Neural crest cell (in vitro differentiated cells): ENCODE measurements at regions not wholly inside any gene's neighbourhood (a gene's known extent, or its start where the extent isn't known, plus 50 kb on each side); places are given as distances from the start of the nearest gene placed in this dataset.

Source experiments
- DNase-seq: peaks from one replicate; pipeline ENCODE4 v3.0.0; 2021; ENCODE audit warnings: low read depth, mixed read lengths, low spot score
- H3K27ac Mint-ChIP-seq: one replicate; pipeline ENCODE4 v1.8.0; 2021; ENCODE audit warnings: mild to moderate bottlenecking, mixed read lengths; ENCODE audit not compliant: unreplicated experiment
- H3K27me3 Mint-ChIP-seq: 2 replicates; pipeline ENCODE4 v1.8.0; 2021; ENCODE audit warnings: low read depth, mild to moderate bottlenecking, mixed read lengths
- H3K36me3 Mint-ChIP-seq: 2 replicates; pipeline ENCODE4 v1.8.0; 2021; ENCODE audit warnings: low read depth, mild to moderate bottlenecking, mixed read lengths
- H3K4me1 Mint-ChIP-seq: 2 replicates; pipeline ENCODE4 v1.8.0; 2021; ENCODE audit warnings: mixed read lengths
- H3K4me3 Mint-ChIP-seq: one replicate; pipeline ENCODE4 v1.8.0; 2021; ENCODE audit warnings: mild to moderate bottlenecking, mixed read lengths
- H3K9me3 Mint-ChIP-seq: 2 replicates; pipeline ENCODE4 v1.8.0; 2021; ENCODE audit warnings: mixed read lengths
- CTCF ChIP-seq: fragments of 200-600 bp; sonication (generic); conservative IDR thresholded peaks from 2 replicates; pipeline ENCODE4 v1.5.0; 2021; ENCODE audit warnings: antibody characterized with exemption, mild to moderate bottlenecking

GRCh38 chr18:67615876-67616275, 99.4 kb upstream of the DSEL start:
- Mint-ChIP-seq H3K4me1 (no peaks in the 10 kb centered on the region), H3K27ac (no peak overlapping the region), H3K36me3 (no peaks in the 10 kb centered on the region), H3K27me3 (no peaks in the 10 kb centered on the region), H3K4me3 (no peak overlapping the region), H3K9me3 (no peaks in the 10 kb centered on the region)
- DNase-seq: no peak
- TF ChIP-seq CTCF: no peak

- Mint-ChIP-seq H3K4me3 (no peak overlapping the region), H3K9me3 (no peaks in the 10 kb centered on the region), H3K36me3 (no peaks in the 10 kb centered on the region), H3K27me3 (no peaks in the 10 kb centered on the region), H3K27ac (no peak overlapping the region), H3K4me1 (no peaks in the 10 kb centered on the region)
- TF ChIP-seq CTCF: no peak
- no peak for DNase-seq
Observed at GRCh38 chr18:67613731-67614130, 97.2 kb upstream of the DSEL start.

- Mint-ChIP-seq H3K36me3 (no peaks in the 10 kb centered on the region), H3K27ac (no peak overlapping the region), H3K4me1 (no peaks in the 10 kb centered on the region), H3K4me3 (no peak overlapping the region), H3K27me3 (no peaks in the 10 kb centered on the region), H3K9me3 (no peaks in the 10 kb centered on the region)
- TF ChIP-seq CTCF: no peak
- no peak for DNase-seq
Observed at GRCh38 chr18:67612281-67612680, 95.8 kb upstream of the DSEL start.

- Mint-ChIP-seq H3K9me3 (no peaks in the 10 kb centered on the region), H3K27ac (no peak overlapping the region), H3K4me3 (no peak overlapping the region), H3K4me1 (no peaks in the 10 kb centered on the region), H3K27me3 (no peaks in the 10 kb centered on the region), H3K36me3 (no peaks in the 10 kb centered on the region)
- TF ChIP-seq CTCF: no peak
- no peak for DNase-seq
Observed at GRCh38 chr18:67608615-67609273, 92.2 kb upstream of the DSEL start.

- Mint-ChIP-seq H3K9me3 (no peaks in the 10 kb centered on the region), H3K27me3 (no peaks in the 10 kb centered on the region), H3K4me1 (no peaks in the 10 kb centered on the region), H3K4me3 (no peak overlapping the region), H3K36me3 (no peaks in the 10 kb centered on the region), H3K27ac (no peak overlapping the region)
- TF ChIP-seq CTCF: no peak
- no peak for DNase-seq
Observed at GRCh38 chr18:67608191-67608590, 91.7 kb upstream of the DSEL start.
